C4-2B (cell line): ENCODE measurements at regions not wholly inside any gene's neighbourhood (a gene's known extent, or its start where the extent isn't known, plus 50 kb on each side); places are given as distances from the start of the nearest gene placed in this dataset.

ENCODE experiments used
- CTCF ChIP-seq: fragments of 450-650 bp; conservative IDR thresholded peaks from 2 replicates; pipeline ENCODE4 v1.5.1; 2017; ENCODE audit warnings: mild to moderate bottlenecking
- ZFX ChIP-seq: fragments of 450-650 bp; IDR thresholded peaks from 2 replicates; pipeline ENCODE4 v1.6.1; 2017

DNA sequence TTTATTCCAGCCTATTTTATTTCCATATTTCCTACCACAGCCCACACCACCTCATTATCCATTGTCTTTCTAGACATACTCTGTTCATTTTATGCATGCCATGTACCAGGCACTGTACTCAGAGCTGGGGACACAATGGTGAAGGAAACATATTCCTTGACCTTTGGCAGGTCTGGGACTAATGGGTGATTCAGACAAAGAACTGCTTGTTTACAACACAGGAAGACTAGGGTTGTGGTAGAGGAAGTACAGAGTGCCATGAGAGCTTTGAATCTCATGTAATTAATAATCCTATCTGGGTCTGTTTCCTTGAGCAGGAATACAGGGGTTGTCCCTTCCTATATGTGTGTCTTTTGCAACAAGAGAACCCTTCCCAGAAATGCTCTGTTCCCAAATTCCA lies 75.1 kb upstream of the NUDT10 start:
- TF ChIP-seq CTCF (no peak), ZFX (no peak)
